ENCODE measurements at regions not wholly inside any gene's neighbourhood (a gene's known extent, or its start where the extent isn't known, plus 50 kb on each side); places are given as distances from the start of the nearest gene placed in this dataset.
"Not testable (repeated sequence)": the region's sequence is repeated elsewhere in the genome, so short reads cannot be mapped to it uniquely, and the experiment has no call there.

DNA sequence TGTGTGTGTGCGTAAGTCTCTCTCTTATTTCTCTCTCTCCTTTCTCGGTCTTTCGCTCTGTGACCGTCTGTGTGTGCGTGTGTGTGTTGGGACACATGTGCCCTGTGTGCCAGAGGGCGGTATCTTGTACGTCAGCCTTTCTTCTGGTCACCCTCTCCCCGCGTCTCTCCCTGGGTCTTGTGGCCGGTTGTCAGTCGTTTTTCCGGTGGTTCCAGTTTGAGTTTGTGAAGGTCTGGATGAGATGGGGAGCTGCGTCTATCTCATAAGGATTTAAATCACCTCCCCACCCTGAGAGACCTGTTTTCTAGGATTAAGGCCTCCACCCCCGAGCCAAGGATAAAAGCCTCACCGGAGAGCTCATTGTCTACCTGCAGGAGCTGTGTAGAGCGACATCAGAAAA lies 295.5 kb upstream of the ZNF337 start:
- no peak overlapping the region for H3K4me3 Mint-ChIP-seq
- H3K4me1 Mint-ChIP-seq: no peaks in the 10 kb centered on the region
- no peak for DNase-seq
- no peaks in the 10 kb centered on the region for H3K9me3 Mint-ChIP-seq
- no peak overlapping the region for H3K27ac Mint-ChIP-seq
- peaks cover 7% of the 10 kb centered on the region for H3K27me3 Mint-ChIP-seq
- H3K36me3 Mint-ChIP-seq: no peaks in the 10 kb centered on the region

DNA sequence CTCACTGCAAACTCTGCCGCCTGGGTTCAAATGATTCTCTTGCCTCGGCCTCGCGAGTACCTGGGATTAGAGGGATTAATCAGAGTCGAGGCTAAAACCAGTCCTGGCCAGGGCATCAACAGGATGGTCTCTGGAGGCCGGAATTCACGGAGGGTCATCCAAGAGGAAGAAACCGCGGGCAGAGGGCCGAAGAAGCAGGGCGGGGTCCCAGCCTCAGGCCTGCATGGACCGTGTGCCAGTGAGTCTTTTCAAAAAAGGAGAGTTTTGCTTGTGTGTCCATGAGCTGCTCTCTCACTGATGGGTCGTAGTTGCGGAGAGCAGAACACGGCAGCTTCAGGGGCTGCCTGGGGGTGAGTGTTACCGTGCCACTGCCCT lies 295.1 kb upstream of the ZNF337 start:
- H3K4me3 Mint-ChIP-seq: no peak overlapping the region
- H3K27ac Mint-ChIP-seq: no peak overlapping the region
- no peaks in the 10 kb centered on the region for H3K4me1 Mint-ChIP-seq
- H3K27me3 Mint-ChIP-seq: peaks cover 4% of the 10 kb centered on the region
- no peak for DNase-seq
- H3K36me3 Mint-ChIP-seq: no peaks in the 10 kb centered on the region
- no peaks in the 10 kb centered on the region for H3K9me3 Mint-ChIP-seq

DNA sequence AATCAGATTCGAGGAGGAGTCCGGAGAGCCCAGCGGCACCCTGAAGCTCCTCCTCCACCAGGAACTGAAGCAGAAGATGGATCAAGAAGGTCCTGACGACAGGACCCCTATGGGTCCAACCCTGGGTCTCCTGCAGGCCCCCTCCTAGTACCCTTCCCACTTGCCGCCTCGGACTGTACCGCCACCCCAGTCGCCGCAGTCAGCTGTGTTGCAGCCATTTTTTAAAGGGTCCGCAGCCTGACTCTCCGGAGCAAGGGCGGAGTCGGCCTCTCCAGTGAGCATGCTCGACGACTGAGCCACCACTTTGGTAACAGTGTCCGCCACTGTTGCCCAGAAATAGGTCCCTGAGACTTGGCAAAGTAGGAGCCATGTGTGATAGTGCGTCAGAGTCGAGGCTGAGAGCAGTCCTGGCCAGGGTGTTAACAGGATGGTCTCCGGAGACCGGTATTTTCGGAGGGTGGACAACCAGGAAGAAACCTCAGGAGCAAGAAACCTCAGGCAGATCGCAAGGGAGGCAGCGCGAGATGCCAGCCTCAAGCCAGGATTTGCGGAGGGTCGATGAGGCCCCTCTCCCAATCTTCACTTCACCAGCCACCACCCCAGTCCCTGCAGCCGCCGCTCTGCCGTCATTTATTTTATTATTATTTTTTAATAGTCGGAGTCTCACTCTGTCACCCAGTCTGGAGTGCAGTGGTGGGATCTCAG lies 294.6 kb upstream of the ZNF337 start:
- H3K36me3 Mint-ChIP-seq: no peaks in the 10 kb centered on the region
- H3K4me3 Mint-ChIP-seq: no peak overlapping the region
- H3K4me1 Mint-ChIP-seq: no peaks in the 10 kb centered on the region
- peaks cover 3% of the 10 kb centered on the region for H3K27me3 Mint-ChIP-seq
- no peak for DNase-seq
- H3K9me3 Mint-ChIP-seq: no peaks in the 10 kb centered on the region
- H3K27ac Mint-ChIP-seq: no peak overlapping the region

DNA sequence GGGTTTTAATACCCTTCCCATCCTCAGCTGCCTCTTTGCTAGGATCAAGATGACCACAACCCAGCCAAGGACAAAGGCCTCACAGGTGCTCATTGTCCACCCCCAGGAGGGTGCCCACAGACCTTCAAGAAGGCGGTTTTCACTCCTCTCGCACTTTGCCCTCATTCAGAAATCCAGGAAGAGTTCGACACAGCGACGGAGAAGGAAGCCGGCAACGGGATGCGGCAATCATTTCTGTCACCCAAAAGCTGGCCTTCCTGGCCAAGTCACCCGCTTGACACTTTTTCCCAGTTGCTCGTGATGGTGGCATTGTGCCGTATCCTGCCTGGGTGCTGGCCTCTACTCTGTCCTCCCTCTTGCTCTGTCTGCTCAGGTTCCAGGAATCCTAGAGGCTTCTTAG lies 293.0 kb upstream of the ZNF337 start:
- H3K4me1 Mint-ChIP-seq, H3K9me3 Mint-ChIP-seq, H3K27ac Mint-ChIP-seq, H3K4me3 Mint-ChIP-seq, H3K36me3 Mint-ChIP-seq, DNase-seq, H3K27me3 Mint-ChIP-seq: not testable (repeated sequence)

DNA sequence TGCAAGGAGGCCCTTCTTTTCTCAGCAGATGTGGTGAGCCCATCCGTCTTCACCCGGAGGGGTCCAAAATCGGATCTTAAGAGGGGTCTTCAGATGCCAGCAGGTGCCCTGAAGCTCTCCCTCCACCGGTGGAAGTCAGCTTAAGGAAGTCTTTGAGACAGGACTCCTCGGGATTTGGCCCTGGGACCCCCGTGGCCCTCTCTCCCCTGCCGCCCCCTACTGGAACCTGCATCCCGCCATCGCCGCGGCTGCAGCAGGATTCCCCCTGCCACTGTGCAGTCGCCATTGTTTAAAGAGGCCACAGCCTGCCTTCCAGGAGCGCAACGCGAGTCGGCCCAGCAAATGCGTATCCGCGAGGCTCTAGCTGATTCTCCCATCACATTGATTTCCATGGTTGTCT lies 292.5 kb upstream of the ZNF337 start:
- Mint-ChIP-seq H3K9me3 (no peaks in the 10 kb centered on the region), H3K27me3 (peaks cover 3% of the 10 kb centered on the region), H3K36me3 (no peaks in the 10 kb centered on the region), H3K27ac (no peak overlapping the region), H3K4me1 (peaks cover 3% of the 10 kb centered on the region), H3K4me3 (no peak overlapping the region)
- DNase-seq: no peak

DNA sequence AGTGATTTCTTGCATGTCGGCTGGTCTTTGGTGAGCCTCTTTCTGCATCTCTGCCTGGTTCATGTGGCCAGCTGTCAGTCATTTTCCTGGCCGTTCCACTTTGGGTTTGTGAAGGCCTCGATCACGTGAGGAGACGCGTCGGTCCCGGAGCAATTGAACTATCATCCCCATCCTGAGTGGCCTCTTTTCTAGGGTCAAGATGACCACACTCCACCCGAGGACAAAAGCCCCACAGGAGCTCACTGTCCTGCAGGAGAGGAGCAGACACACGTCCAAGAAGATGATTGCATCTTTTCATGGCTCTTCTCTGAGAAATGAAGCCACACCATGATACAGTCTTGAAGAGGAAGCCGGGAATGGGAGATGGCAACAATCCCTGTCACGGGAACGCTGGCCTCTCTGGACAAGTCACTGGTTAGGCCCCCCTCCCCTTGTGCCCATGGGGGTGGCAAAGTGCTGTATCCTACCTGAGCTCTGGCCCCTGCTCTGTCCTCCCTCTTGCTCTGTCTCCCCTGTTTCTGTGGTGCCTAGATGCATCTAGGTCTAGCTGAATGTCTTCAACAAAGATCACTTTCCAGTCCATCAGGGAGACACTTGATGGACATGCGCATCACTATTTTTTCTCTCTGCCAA lies 291.4 kb upstream of the ZNF337 start:
- H3K36me3 Mint-ChIP-seq, DNase-seq, H3K9me3 Mint-ChIP-seq, H3K27ac Mint-ChIP-seq, H3K27me3 Mint-ChIP-seq: not testable (repeated sequence)
- H3K4me1 Mint-ChIP-seq: peaks cover 14% of the 10 kb centered on the region
- H3K4me3 Mint-ChIP-seq: peak overlapping the region; percentile 15

DNA sequence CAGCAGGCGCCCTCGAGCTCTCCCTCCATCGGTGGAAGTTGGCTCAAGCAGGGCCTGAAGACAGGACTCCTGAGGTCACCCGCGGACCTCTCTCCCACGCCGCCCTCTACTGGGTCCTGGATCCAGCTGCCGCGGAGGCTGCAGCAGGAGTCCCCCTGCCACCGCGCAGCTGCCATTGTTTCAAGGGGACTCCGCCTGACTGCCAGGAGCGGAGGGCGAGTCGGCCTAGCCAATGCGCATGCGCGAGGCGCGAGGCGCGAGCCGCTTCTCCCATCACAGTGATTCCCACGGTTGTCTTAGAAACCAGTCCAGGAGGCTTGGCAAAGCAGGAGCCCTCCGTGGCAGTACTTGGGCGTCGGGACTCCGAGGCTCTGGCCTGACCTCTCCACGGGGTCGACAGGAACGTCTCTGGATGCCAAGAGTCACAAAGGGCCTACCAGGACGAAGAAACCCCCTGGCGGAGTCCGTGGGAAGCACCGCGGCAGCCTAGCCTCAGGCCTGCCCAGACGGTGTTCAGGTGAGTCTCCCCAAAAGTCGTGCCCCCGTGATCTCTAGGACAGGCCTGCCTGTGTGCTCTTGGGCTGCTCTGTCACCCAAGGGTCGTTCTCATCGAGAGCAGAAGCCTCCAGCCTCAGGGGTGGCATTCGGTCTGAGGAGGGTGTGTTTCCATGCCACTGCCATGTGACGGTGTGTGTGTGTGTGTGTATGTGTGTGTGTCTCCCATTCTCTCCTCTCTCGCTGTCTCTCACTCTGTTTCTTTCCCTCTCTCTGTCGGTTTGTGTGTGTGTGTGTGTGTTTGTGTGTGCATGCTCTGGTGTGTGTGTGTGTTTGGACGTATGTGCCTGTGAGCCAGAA lies 290.6 kb upstream of the ZNF337 start:
- Mint-ChIP-seq H3K9me3 (no peaks in the 10 kb centered on the region), H3K27me3 (no peaks in the 10 kb centered on the region), H3K27ac (no peak overlapping the region), H3K36me3 (no peaks in the 10 kb centered on the region), H3K4me3 (peak overlapping the region; percentile 65), H3K4me1 (peaks cover 21% of the 10 kb centered on the region)
- DNase-seq: peak; percentile 50

DNA sequence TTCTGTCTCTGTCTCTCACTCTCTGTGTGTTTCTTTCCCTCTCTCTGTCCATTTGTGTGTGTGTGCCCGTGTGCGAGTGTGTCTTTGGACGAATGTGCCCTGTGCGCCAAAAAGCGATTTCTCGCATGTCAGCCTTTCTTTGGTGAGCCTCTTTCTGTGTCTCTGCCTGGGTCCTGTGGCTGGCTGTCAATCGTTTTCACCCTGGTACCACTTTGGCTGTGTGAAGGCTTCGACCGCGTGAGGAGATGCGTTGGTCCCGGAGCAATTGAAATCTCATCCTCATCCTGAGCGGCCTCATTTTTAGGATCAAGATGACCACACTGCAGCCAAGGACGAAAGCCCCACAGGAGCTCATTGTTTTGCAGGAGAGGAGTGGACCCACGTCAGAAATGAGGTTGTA lies 288.9 kb upstream of the ZNF337 start:
- H3K27me3 Mint-ChIP-seq: no peaks in the 10 kb centered on the region
- no peaks in the 10 kb centered on the region for H3K9me3 Mint-ChIP-seq
- H3K4me3 Mint-ChIP-seq: peak overlapping the region; percentile 38
- peaks cover 2% of the 10 kb centered on the region for H3K36me3 Mint-ChIP-seq
- DNase-seq: no peak
- no peak overlapping the region for H3K27ac Mint-ChIP-seq
- peaks cover 25% of the 10 kb centered on the region for H3K4me1 Mint-ChIP-seq

DNA sequence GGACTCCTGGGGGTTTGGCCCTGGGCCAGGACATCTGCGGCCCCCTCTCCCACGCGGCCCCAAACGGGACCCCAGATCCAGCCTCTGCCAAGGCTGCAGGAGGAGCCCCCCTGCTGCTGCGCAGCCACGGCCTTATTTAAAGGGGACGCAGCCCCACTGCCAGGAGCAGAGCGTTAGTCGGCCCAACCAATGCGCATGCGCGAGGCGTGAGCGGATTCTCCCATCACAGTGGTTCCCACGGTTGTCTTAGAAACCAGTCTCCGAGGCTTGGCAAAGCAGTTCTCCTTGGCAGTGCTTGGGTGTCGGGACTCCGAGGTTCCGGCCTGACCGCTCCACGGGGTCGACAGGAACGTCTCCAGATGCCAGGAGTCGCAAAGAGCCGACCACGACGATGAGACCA lies 288.3 kb upstream of the ZNF337 start:
- Mint-ChIP-seq H3K36me3 (peaks cover 2% of the 10 kb centered on the region), H3K27ac (no peak overlapping the region), H3K9me3 (no peaks in the 10 kb centered on the region), H3K4me1 (peaks cover 27% of the 10 kb centered on the region), H3K4me3 (no peak overlapping the region), H3K27me3 (no peaks in the 10 kb centered on the region)
- peak; percentile 58 for DNase-seq

DNA sequence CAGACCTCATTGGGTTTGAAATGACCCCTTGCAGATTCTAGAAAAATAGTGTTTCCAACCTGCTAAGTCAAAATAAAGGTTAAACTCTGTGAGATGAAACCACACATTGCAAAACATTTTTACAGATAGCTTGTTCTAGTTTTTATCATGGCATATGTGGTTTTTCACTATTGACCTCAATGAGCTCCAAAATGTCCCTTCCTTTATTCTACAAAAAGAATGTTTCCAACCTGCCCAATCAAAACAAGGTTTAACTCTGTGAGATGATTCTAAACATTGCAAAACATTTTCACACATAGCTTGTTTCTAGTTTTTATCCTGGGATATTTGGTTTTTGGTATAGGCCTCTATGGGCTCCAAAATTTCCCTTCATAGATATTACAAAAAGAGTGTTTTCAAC lies 286.0 kb upstream of the ZNF337 start:
- H3K36me3 Mint-ChIP-seq, H3K4me3 Mint-ChIP-seq: not testable (repeated sequence)
- H3K4me1 Mint-ChIP-seq: peaks cover 29% of the 10 kb centered on the region

DNA sequence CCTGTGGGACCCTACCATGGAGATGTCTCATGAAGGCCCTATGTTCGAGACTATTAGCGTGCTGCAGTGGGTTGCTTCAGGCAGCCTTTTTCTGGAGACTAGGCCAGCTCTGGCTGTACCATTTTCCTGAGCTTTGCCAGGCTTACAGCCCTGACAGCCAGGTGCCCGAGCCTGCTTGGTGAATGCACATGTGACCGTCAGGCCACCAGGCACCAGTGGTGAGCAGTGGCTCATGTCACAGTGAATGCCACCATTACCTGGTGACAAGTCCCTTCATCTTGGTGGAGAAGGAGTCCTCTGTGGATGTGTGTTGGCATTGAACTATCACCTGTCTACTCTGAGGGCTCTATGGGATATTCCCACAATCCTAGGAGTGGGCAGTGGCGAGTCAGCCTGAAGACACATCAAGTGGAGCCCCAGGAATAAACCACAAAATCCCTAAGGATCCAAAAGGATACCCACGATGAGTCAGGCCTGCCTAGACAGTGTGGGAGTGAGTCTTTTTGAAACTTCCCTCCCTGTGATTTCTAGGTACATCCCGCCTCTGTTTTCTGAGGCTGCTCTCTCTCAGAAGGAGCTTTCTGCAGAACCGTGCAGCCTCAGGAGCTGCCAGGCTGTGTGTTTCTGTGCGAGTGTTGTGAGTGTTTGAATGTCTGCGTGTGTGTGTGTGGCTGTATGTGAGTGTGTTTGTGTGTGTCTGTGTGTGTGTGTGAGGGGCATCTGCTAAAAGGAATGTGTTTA lies 282.0 kb upstream of the ZNF337 start:
- DNase-seq, H3K4me3 Mint-ChIP-seq, H3K27ac Mint-ChIP-seq, H3K27me3 Mint-ChIP-seq, H3K36me3 Mint-ChIP-seq, H3K9me3 Mint-ChIP-seq: not testable (repeated sequence)
- peaks cover 20% of the 10 kb centered on the region for H3K4me1 Mint-ChIP-seq

More for the DNA sequence above, 286.0 kb upstream of the ZNF337 start:
- H3K27ac Mint-ChIP-seq: peak overlapping the region; percentile 75
- DNase-seq, H3K27me3 Mint-ChIP-seq, H3K9me3 Mint-ChIP-seq: not testable (repeated sequence)

DNA sequence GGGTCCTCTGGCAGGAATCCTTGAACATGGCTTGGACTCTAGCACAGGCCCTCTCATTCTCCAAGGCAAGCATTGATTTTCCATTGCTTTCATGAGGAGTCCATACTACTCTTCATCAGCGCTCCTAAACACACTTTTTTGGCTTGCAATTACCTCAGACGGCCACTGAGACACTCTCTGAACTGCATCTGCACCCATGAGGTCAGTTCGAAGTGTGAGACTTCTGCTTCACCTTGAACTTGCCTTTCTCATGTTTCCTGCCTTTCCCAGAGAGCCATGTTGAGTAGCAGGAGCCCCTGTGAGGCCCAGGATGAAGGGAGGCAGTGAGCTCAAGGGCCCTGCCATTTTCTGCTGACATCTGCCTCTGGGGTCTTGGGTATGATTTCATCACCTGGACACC lies 279.2 kb upstream of the ZNF337 start:
- not testable (repeated sequence) for H3K4me1 Mint-ChIP-seq, H3K4me3 Mint-ChIP-seq, H3K9me3 Mint-ChIP-seq, H3K27ac Mint-ChIP-seq, H3K36me3 Mint-ChIP-seq, DNase-seq, H3K27me3 Mint-ChIP-seq

DNA sequence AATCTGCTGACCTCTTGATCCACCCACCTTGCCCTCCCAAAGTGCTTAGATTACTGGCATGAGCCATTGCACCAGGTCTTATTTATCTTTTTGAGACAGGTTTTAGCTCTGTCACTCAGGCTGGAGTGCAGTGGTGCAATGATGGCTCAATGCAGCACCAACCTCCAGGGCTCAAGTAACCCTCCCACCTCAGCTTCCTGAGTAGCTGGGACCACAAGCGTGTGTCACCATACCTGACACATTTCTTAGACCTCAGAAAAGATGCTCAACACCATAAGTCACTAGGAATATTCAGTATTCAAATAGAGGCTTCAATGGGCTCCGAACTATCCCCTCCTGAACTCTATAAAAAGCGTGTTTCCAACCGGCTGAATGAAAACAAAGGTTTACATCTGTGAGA lies 268.6 kb upstream of the ZNF337 start:
- DNase-seq, H3K27ac Mint-ChIP-seq, H3K9me3 Mint-ChIP-seq, H3K4me3 Mint-ChIP-seq, H3K4me1 Mint-ChIP-seq, H3K36me3 Mint-ChIP-seq, H3K27me3 Mint-ChIP-seq: not testable (repeated sequence)

DNA sequence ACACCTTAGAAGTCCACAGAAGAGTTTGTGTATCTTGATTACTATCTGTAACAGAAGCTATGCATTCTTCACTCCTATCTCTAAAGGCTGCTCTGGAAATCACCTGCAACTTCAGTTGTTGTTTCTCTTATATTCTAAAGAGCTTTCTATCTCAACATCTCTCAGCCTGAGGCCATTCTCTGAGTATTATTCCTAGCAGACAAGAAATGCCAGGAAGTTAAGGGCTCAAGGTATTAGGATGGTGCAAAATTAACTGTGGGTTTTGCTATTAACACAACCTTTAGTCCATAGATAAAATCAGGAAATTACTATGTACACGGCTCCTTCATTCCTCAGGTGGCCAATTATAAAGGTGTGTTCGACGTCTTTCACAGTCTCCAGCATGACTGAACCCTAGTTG lies 257.2 kb upstream of the ZNF337 start:
- not testable (repeated sequence) for DNase-seq, H3K4me3 Mint-ChIP-seq, H3K27ac Mint-ChIP-seq, H3K36me3 Mint-ChIP-seq, H3K4me1 Mint-ChIP-seq, H3K9me3 Mint-ChIP-seq
- peaks cover 22% of the 10 kb centered on the region for H3K27me3 Mint-ChIP-seq

DNA sequence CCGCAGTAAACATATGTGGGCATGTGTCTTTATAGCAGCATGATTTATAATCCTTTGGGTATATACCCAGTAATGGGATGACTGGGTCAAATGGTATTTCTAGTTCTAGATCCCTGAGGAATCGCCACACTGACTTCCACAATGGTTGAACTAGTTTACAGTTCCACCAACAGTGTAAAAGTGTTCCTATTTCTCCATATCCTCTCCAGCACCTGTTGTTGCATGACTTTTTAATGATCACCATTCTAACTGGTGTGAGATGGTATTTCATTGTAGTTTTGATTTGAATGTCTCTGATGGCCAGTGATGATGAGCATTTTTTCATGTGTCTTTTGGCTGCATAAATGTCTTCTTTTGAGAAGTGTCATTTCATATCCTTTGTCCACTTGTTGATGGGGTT lies 238.6 kb upstream of the ZNF337 start:
- not testable (repeated sequence) for H3K36me3 Mint-ChIP-seq, H3K4me1 Mint-ChIP-seq, H3K4me3 Mint-ChIP-seq, H3K9me3 Mint-ChIP-seq, DNase-seq, H3K27ac Mint-ChIP-seq, H3K27me3 Mint-ChIP-seq
